Panc1 (cell line): ENCODE measurements at regions not wholly inside any gene's neighbourhood (a gene's known extent, or its start where the extent isn't known, plus 50 kb on each side); places are given as distances from the start of the nearest gene placed in this dataset.

Experiments
- ATAC-seq: fragments of 200-7000 bp; cut with Tn5 transposase; 2 replicates; pipeline ENCODE4 v1.9.1; 2020; ENCODE audit warnings: mild to moderate bottlenecking, moderate library complexity
- BruUV-seq: library from RNA; stranded (reverse); fragments of 400-500 nt; replicated peaks from 2 replicates; lab custom pipeline; 2021; lab: Mats Ljungman, UMichigan
- CTCF ChIA-PET: fragments of 300-600 bp; sonication (Branson Sonifier 250); formaldehyde crosslinking; loops from one replicate; lab custom pipeline; 2022; ENCODE audit warnings: antibody characterized with exemption; lab: Charles Lee
- POLR2A ChIA-PET: fragments of 300-600 bp; sonication (Branson Sonifier 250); formaldehyde crosslinking; loops from one replicate; lab custom pipeline; 2022; ENCODE audit warnings: antibody characterized with exemption; lab: Charles Lee
- DNase-seq: peaks from one replicate; pipeline ENCODE4 v3.0.0-alpha.2; 2010; ENCODE audit warnings: low read depth, low spot score
- H3K27ac ChIP-seq: 2 replicates; pipeline ENCODE4 v1.5.1; 2011; ENCODE audit warnings: mild to moderate bottlenecking, low read length, inconsistent platforms
- H3K27me3 ChIP-seq: fragments of 200-500 bp; sonication (Bioruptor generic); 2 replicates; pipeline ENCODE4 v1.6.0; 2014; ENCODE audit warnings: low read length, inconsistent platforms; ENCODE audit not compliant: control insufficient read depth, insufficient read depth
- H3K36me3 ChIP-seq: fragments of 200-500 bp; sonication (Bioruptor generic); 2 replicates; pipeline ENCODE4 v1.5.1; 2014; ENCODE audit warnings: inconsistent platforms, mild to moderate bottlenecking, low read length, moderate library complexity; ENCODE audit not compliant: control insufficient read depth, insufficient read depth
- H3K4me1 ChIP-seq: 2 replicates; pipeline ENCODE4 v1.5.1; 2011; ENCODE audit warnings: inconsistent platforms, mild to moderate bottlenecking, low read length, moderate library complexity; ENCODE audit not compliant: control insufficient read depth, insufficient read depth
- H3K4me3 ChIP-seq, 2 experiments: 2 replicates each; pipeline ENCODE4 v1.5.1; 2011 to 2012; ENCODE audit warnings: low read depth in 2 of 2, low read length in 2 of 2, mild to moderate bottlenecking in 2 of 2, inconsistent platforms in 1 of 2, moderate library complexity in 1 of 2
- H3K9me3 ChIP-seq: fragments of 200-500 bp; sonication (Bioruptor generic); 2 replicates; pipeline ENCODE4 v1.5.1; 2014; ENCODE audit warnings: low read depth, mild to moderate bottlenecking, inconsistent platforms, low read length, moderate library complexity; ENCODE audit not compliant: control insufficient read depth, insufficient read depth
- POLR2AphosphoS5 ChIP-seq: IDR thresholded peaks from 2 replicates; pipeline ENCODE4 v1.6.1; 2012; ENCODE audit warnings: mild to moderate bottlenecking, low read depth, low read length, moderate library complexity
- SIN3A ChIP-seq: IDR thresholded peaks from 2 replicates; pipeline ENCODE4 v1.6.1; 2012; ENCODE audit warnings: low read depth, mild to moderate bottlenecking, low read length, moderate library complexity, borderline replicate concordance; ENCODE audit not compliant: insufficient read depth
- TCF7L2 ChIP-seq: IDR thresholded peaks from 2 replicates; pipeline ENCODE4 v1.6.1; 2011; ENCODE audit warnings: mild to moderate bottlenecking, low read depth, low read length, inconsistent platforms
- in situ Hi-C: cut with HindIII; loops from 2 replicates; pipeline ENCODE4 v1.10.0; 2016; ENCODE audit warnings: low sequenced_read_pairs, low pct_unique_long_range_greater_than_20kb
- intact Hi-C: fragments of 100-400 bp; cut with micrococcal nuclease; formaldehyde crosslinking; loops from one replicate; pipeline ENCODE4 v1.10.0; 2022; ENCODE audit not compliant: unreplicated experiment
- TF ChIP-seq, protein P1 (sequence below): fragments of 450-650 bp; IDR thresholded peaks from 2 replicates; pipeline ENCODE4 v1.5.1; 2017; ENCODE audit warnings: mild to moderate bottlenecking
- TF ChIP-seq, protein P2 (sequence below), 2 experiments: IDR thresholded peaks; 2 replicates each; pipeline ENCODE4 v1.6.1; 2011 to 2012; ENCODE audit warnings: low read depth in 2 of 2, control low read depth in 1 of 2, low read length in 1 of 2, mild to moderate bottlenecking in 1 of 2, moderate library complexity in 1 of 2; ENCODE audit not compliant: insufficient read depth in 1 of 2

DNA sequence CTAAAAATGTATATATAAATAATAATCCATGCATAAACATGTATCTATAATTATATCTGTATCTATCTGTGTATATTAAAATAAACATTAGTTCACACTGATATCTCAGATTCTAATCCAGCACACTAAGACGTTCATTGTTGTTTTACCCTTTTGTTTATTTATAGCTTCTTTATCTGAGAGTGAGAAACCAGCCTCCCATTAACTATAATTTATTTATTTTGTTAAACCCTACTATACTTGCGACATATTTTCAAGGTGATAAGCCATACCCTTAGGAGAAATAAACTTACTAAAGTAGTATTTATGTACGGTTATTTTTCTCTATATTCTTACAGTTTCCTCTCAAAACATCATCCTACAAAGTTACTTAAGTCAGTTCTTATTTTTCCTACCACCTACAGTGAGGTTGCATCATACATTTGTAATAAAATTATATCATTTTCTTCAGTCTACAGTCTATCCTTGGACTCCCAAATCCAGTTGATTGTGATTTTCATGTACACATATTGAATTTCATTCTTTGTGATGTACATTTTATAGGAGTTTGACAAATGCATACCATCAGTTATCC is 726.4 kb upstream of the FAM174A start:
- intact Hi-C loops, result no loop called here
- BruUV-seq, result no TSS peak
- ATAC-seq (no peak), DNase-seq (no peak)
- POLR2A ChIA-PET, result no interaction called here
- CTCF ChIA-PET, result no interaction called here
- H3K4me1 ChIP-seq, result no peaks in the 10 kb centered on the region
- in situ Hi-C loops, result no loop called here
- H3K36me3 ChIP-seq, result no peaks in the 10 kb centered on the region
- no peaks in the 10 kb centered on the region for H3K9me3 ChIP-seq
- H3K27me3 ChIP-seq, result no peaks in the 10 kb centered on the region
- no peak overlapping the region for H3K27ac ChIP-seq
- TF ChIP-seq POLR2AphosphoS5 (no peak), TCF7L2 (no peak), SIN3A (no peak)
- TF ChIP-seq, protein P1, sequence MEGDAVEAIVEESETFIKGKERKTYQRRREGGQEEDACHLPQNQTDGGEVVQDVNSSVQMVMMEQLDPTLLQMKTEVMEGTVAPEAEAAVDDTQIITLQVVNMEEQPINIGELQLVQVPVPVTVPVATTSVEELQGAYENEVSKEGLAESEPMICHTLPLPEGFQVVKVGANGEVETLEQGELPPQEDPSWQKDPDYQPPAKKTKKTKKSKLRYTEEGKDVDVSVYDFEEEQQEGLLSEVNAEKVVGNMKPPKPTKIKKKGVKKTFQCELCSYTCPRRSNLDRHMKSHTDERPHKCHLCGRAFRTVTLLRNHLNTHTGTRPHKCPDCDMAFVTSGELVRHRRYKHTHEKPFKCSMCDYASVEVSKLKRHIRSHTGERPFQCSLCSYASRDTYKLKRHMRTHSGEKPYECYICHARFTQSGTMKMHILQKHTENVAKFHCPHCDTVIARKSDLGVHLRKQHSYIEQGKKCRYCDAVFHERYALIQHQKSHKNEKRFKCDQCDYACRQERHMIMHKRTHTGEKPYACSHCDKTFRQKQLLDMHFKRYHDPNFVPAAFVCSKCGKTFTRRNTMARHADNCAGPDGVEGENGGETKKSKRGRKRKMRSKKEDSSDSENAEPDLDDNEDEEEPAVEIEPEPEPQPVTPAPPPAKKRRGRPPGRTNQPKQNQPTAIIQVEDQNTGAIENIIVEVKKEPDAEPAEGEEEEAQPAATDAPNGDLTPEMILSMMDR, result no peak
- TF ChIP-seq, protein P2, sequence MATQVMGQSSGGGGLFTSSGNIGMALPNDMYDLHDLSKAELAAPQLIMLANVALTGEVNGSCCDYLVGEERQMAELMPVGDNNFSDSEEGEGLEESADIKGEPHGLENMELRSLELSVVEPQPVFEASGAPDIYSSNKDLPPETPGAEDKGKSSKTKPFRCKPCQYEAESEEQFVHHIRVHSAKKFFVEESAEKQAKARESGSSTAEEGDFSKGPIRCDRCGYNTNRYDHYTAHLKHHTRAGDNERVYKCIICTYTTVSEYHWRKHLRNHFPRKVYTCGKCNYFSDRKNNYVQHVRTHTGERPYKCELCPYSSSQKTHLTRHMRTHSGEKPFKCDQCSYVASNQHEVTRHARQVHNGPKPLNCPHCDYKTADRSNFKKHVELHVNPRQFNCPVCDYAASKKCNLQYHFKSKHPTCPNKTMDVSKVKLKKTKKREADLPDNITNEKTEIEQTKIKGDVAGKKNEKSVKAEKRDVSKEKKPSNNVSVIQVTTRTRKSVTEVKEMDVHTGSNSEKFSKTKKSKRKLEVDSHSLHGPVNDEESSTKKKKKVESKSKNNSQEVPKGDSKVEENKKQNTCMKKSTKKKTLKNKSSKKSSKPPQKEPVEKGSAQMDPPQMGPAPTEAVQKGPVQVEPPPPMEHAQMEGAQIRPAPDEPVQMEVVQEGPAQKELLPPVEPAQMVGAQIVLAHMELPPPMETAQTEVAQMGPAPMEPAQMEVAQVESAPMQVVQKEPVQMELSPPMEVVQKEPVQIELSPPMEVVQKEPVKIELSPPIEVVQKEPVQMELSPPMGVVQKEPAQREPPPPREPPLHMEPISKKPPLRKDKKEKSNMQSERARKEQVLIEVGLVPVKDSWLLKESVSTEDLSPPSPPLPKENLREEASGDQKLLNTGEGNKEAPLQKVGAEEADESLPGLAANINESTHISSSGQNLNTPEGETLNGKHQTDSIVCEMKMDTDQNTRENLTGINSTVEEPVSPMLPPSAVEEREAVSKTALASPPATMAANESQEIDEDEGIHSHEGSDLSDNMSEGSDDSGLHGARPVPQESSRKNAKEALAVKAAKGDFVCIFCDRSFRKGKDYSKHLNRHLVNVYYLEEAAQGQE (IDR thresholded peaks at IDR 0.05; ENCODE audit: insufficient read depth in 1 of 2, low read depth in 2 of 2, low read length in 1 of 2), result no peak
- H3K4me3 ChIP-seq, result no peak overlapping the region

DNA sequence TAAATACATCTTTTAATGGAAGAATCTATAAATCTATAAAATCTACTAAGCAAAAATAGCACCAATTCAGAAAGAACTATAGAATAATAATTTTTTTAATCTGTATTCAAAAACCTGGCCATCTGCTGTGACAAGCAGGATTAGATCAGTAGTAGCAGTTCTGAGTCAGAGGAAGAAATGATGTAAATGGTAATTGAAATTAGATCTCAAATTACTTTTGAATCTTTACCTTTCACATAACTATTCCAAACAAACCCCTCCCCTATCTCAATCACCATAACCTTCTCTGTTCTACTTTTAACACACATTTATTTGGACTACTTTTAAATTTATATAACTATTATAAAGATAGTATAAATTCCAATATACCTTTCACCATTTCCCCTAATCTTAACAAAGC is 727.8 kb upstream of the FAM174A start:
- Histone ChIP-seq H3K27me3 (no peaks in the 10 kb centered on the region), H3K9me3 (no peaks in the 10 kb centered on the region), H3K4me3 (no peak overlapping the region), H3K36me3 (no peaks in the 10 kb centered on the region), H3K4me1 (no peaks in the 10 kb centered on the region), H3K27ac (no peak overlapping the region)
- DNase-seq (no peak), ATAC-seq (no peak)
- intact Hi-C loops, result no loop called here
- POLR2A ChIA-PET, result no interaction called here
- CTCF ChIA-PET, result no interaction called here
- in situ Hi-C loops, result no loop called here
- no TSS peak for BruUV-seq
- no peak for TF ChIP-seq SIN3A
- TF ChIP-seq, protein P1, result no peak
- TF ChIP-seq TCF7L2, result no peak
- no peak for TF ChIP-seq POLR2AphosphoS5
- TF ChIP-seq, protein P2 (IDR thresholded peaks at IDR 0.05; ENCODE audit: insufficient read depth in 1 of 2, low read depth in 2 of 2, low read length in 1 of 2), result no peak
